ENCODE measurements at regions not wholly inside any gene's neighbourhood (a gene's known extent, or its start where the extent isn't known, plus 50 kb on each side); places are given as distances from the start of the nearest gene placed in this dataset.

GRCh38 chr5:93320920-93321445, 260.0 kb downstream of the NR2F1-AS1 start:
- TF ChIP-seq CTCF (IDR thresholded peaks at IDR 0.05; ENCODE audit: low read depth, low read length) (no peak), EZH2phosphoT487 (IDR thresholded peaks at IDR 0.05; ENCODE audit: low read depth) (no peak)

Data from OCI-LY3 (cell line).